ENCODE measurements at regions not wholly inside any gene's neighbourhood (a gene's known extent, or its start where the extent isn't known, plus 50 kb on each side); places are given as distances from the start of the nearest gene placed in this dataset.

GRCh38 chr4:187893418-187893817 lies 102.2 kb upstream of the ZFP42 start:
- TF ChIP-seq, protein P1, sequence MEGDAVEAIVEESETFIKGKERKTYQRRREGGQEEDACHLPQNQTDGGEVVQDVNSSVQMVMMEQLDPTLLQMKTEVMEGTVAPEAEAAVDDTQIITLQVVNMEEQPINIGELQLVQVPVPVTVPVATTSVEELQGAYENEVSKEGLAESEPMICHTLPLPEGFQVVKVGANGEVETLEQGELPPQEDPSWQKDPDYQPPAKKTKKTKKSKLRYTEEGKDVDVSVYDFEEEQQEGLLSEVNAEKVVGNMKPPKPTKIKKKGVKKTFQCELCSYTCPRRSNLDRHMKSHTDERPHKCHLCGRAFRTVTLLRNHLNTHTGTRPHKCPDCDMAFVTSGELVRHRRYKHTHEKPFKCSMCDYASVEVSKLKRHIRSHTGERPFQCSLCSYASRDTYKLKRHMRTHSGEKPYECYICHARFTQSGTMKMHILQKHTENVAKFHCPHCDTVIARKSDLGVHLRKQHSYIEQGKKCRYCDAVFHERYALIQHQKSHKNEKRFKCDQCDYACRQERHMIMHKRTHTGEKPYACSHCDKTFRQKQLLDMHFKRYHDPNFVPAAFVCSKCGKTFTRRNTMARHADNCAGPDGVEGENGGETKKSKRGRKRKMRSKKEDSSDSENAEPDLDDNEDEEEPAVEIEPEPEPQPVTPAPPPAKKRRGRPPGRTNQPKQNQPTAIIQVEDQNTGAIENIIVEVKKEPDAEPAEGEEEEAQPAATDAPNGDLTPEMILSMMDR (IDR thresholded peaks at IDR 0.05): no peak
- TF ChIP-seq EZH2 (IDR thresholded peaks at IDR 0.05; ENCODE audit: borderline replicate concordance, insufficient read depth, low read depth, low read length, poor library complexity, severe bottlenecking): no peak

Measured in B cell (primary cell).